ENCODE measurements at regions not wholly inside any gene's neighbourhood (a gene's known extent, or its start where the extent isn't known, plus 50 kb on each side); places are given as distances from the start of the nearest gene placed in this dataset.
A peak's percentile ranks its signal among the peaks of the same experiment; 100 is the strongest.

DNA sequence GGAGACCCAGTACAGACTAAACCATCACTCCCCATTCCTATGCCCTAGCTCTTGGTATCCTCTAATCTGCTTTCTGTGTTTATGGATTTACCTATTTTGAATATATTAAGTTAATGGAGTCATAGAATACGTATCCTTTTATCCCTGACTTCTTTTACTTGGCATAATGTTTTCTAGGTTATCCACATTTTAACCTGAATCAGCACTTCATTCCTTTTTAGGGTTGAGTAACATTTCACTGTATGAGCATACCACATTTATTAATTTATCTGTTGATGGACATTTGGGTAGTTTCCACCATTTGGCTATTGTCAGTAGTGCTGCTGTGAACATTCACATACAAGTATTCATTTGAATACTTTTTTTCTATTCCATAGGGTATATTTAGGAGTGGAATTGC lies 157.3 kb upstream of the CTNNA2 start:
- no peak for DNase-seq (ENCODE audit: low spot score)

GRCh38 chr2:79327460-79327859 lies 167.9 kb upstream of the REG3A start:
- DNase-seq (ENCODE audit: low spot score), result no peak

- DNase-seq (ENCODE audit: low spot score), result no peak
Observed at GRCh38 chr2:79320871-79321270, 161.3 kb upstream of the REG3A start.

DNA sequence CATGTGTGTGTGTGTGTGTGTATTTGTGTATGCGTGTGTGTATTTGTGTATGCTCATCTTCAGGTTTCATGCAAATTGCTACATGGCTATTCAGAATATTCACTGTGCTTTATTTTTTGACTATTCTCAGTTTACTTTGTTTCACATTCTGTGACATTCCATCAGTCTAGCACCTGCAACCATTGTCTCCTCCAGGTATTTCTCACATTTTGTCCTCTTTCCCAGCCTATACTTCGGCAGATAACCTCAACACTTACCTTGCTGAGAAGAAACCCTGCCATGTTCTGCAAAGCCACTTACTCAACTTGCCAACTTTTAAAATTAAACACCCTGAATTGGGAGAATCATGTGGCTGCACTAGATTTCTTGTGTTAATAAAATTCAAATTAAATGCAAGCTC lies 135.4 kb upstream of the REG3A start:
- no peak for DNase-seq (ENCODE audit: low spot score)

GRCh38 chr2:79292958-79293315 lies 133.4 kb upstream of the REG3A start:
- no peak for DNase-seq (ENCODE audit: low spot score)

GRCh38 chr2:79292239-79292957 lies 132.8 kb upstream of the REG3A start:
- no peak for DNase-seq (ENCODE audit: low spot score)

- DNase-seq (ENCODE audit: low spot score), result no peak
Observed at GRCh38 chr2:79275863-79276262, 116.3 kb upstream of the REG3A start.

GRCh38 chr2:79275197-79275596 lies 115.6 kb upstream of the REG3A start:
- no peak for DNase-seq (ENCODE audit: low spot score)

- no peak for DNase-seq (ENCODE audit: low spot score)
Observed at GRCh38 chr2:79272616-79273015, 113.1 kb upstream of the REG3A start.

GRCh38 chr2:79271456-79271855 lies 111.9 kb upstream of the REG3A start:
- DNase-seq (ENCODE audit: low spot score), result no peak

DNA sequence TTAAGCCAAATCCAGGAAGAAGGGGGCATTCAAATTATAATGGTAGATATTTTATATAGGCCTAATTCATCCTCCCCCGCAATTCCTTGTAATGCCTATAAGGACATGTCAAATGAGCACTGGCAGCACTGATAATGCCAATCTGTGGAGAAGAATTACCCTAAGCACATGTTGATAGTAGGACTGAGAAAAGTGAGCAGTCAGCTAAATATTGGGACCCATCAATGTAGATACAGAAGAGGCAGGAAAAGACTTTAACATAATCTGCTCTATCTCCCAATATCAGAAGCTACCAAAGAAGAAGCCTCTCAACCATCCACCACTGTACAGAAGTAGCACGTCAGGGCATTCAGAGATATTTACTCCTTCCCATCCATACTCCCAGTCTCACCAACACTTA lies 101.3 kb upstream of the REG3A start:
- DNase-seq (ENCODE audit: low spot score), result no peak

- DNase-seq (ENCODE audit: low spot score), result no peak
Observed at GRCh38 chr2:79259959-79260358, 100.4 kb upstream of the REG3A start.

- no peak for DNase-seq (ENCODE audit: low spot score)
Observed at GRCh38 chr2:79259296-79259695, 99.7 kb upstream of the REG3A start.

DNA sequence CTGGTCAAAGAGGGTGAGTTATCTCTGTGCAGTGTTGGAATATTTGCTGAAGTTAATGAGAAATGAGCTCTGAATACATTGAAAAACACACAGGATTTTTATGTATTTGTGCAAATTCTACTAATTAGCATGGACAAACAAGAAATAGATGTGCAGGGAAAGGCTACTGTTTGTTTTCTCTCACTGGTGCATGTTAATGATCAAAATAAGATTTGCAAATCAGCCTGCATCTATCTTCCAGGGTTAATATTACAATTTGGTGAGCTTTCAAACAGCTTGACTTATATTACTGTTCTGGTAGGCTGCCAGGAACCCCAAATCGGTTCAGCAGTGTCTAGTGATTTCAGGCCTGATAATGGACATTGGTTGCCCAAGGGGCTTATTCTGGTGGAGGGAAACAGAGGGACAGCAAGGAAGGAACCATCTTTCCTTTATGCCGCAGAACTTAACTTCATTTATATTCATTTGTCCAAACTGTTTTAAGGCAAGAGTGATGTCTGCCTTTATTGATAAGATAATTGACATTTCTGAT lies 93.8 kb upstream of the REG3A start:
- DNase-seq (ENCODE audit: low spot score), result no peak

DNA sequence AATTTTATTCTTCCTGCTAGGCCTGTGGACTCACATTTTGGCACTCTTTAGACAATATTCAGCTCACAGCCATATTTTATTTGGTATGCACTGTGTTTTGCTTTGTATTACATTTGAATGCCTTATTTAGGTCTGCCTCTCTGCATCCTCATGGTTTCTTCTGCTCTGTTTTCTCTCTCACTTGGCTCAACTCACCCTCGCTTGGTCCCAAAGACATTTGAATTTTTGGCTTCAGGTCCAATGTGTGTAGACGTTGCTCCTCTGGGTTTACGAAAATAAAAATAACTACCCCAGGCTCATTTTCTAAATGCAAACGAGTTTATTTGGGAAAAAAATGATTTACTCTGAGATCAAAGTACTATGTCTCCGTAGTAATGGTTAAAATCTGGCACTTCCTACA lies 91.1 kb upstream of the REG3A start:
- DNase-seq (ENCODE audit: low spot score), result no peak

GRCh38 chr2:79248776-79249175 lies 89.2 kb upstream of the REG3A start:
- no peak for DNase-seq (ENCODE audit: low spot score)

- peak; percentile 7 for DNase-seq (ENCODE audit: low spot score)
Observed at GRCh38 chr2:79235135-79235534, 75.6 kb upstream of the REG3A start.

DNA sequence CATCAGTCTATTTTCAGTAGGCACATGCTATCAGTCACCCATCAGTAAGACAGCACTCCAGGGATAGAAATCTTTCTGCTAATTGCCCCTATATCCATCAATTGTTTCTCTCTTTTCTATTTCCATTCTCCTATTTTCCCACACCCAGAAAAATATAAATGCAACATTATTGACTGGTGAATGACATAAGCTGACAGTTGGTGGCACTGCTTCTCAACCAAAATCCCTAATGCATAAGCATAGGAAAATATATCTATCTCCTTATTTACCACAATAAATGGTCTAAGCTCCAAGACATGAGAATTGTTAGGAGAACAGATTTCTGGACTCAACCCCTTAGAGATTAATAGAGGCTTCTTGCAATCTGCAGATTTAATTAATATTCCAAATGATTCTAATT lies 64.0 kb upstream of the REG3A start:
- no peak for DNase-seq (ENCODE audit: low spot score)

- peak; percentile 26 for DNase-seq (ENCODE audit: low spot score)
Observed at GRCh38 chr2:79219383-79219988, 59.9 kb upstream of the REG3A start.

DNA sequence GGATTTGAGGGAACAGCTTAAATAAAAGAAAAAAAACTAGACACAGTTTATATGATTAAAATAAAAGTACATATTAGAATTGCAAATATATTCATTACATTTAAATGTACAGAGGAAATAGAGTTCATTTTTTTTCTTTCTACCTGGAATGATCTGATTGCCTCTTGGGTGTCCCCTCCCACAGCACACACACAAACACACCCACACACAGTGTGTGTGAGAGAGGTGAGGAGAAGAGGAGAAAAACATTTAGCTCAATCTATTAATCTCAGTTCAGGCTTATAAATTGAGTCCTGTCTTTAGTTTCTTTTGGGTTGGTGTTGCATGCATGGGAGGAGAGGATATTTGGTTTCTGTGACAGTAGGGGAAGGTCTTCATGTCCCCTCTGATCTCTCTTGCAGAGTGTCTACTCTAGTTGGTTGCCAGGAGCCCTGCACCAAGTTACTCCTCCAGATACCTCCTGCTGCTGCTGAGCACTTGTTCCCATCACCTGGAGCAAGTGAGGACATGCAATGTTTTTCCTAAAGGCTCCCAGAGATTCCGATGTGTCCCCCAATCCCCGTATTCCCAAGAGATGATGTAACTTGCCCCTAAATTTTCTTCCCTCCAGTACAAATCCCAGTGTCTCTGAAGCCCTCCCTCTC lies 50.8 kb upstream of the REG3A start:
- no peak for DNase-seq (ENCODE audit: low spot score)
